CD4-positive, CD25-positive, alpha-beta regulatory T cell (primary cell): ENCODE measurements at regions not wholly inside any gene's neighbourhood (a gene's known extent, or its start where the extent isn't known, plus 50 kb on each side); places are given as distances from the start of the nearest gene placed in this dataset.

Experiments
- ATAC-seq, 2 donors: fragments of 150-1000 bp; cut with Tn5 transposase; one replicate each; pipeline ENCODE4 v1.10.0; 2021; ENCODE audit warnings: low read depth in 2 of 2, moderate number of reproducible peaks in 2 of 2, moderate library complexity in 1 of 2
- DNase-seq, 3 donors: peaks; one replicate each; pipeline versions ENCODE4 v3.0.0 to v3.0.0-alpha.2; 2012 to 2022; ENCODE audit warnings: mixed read lengths in 1 of 3
- H3K27ac ChIP-seq: one replicate; pipeline ENCODE4 v1.7.0; 2013; ENCODE audit warnings: mild to moderate bottlenecking, low read length; ENCODE audit not compliant: insufficient read depth, poor library complexity, severe bottlenecking
- H3K27me3 ChIP-seq: one replicate; pipeline ENCODE4 v1.7.0; 2013; ENCODE audit warnings: low read length; ENCODE audit not compliant: control insufficient read depth, insufficient read depth
- H3K36me3 ChIP-seq: one replicate; pipeline ENCODE4 v1.7.0; 2013; ENCODE audit warnings: mild to moderate bottlenecking, low read length, moderate library complexity; ENCODE audit not compliant: control insufficient read depth, insufficient read depth
- H3K4me1 ChIP-seq: 2 replicates; pipeline ENCODE4 v1.7.0; 2013; ENCODE audit warnings: mild to moderate bottlenecking, low read length; ENCODE audit not compliant: insufficient read depth, control insufficient read depth, poor library complexity, severe bottlenecking
- H3K4me3 ChIP-seq: one replicate; pipeline ENCODE4 v1.7.0; 2013; ENCODE audit warnings: low read depth, mild to moderate bottlenecking, low read length, moderate library complexity
- H3K9me3 ChIP-seq, 2 experiments: 1 replicate in 1 of 2; 2 replicates in 1 of 2; pipeline ENCODE4 v1.7.0; 2013; ENCODE audit warnings: low read length in 2 of 2, mild to moderate bottlenecking in 1 of 2, moderate library complexity in 1 of 2; ENCODE audit not compliant: control insufficient read depth in 2 of 2
- H3K27ac Mint-ChIP-seq, 3 donors: one replicate each; pipeline ENCODE4 v1.8.0; 2020 to 2022; ENCODE audit warnings: mild to moderate bottlenecking in 3 of 3, mixed read lengths in 3 of 3, moderate library complexity in 2 of 3
- H3K27me3 Mint-ChIP-seq: one replicate; pipeline ENCODE4 v1.8.0; 2022; ENCODE audit warnings: mild to moderate bottlenecking, mixed read lengths
- H3K36me3 Mint-ChIP-seq: one replicate; pipeline ENCODE4 v1.8.0; 2020; ENCODE audit warnings: mixed read lengths
- H3K4me1 Mint-ChIP-seq, 4 donors: one replicate each; pipeline ENCODE4 v1.8.0; 2020 to 2022; ENCODE audit warnings: mixed read lengths in 4 of 4, mild to moderate bottlenecking in 1 of 4
- H3K4me3 Mint-ChIP-seq, 4 donors: one replicate each; pipeline ENCODE4 v1.8.0; 2020 to 2022; ENCODE audit warnings: mild to moderate bottlenecking in 4 of 4, mixed read lengths in 4 of 4, moderate library complexity in 3 of 4
- H3K9me3 Mint-ChIP-seq, 7 donors: one replicate each; pipeline ENCODE4 v1.8.0; 2020 to 2022; ENCODE audit warnings: mixed read lengths in 7 of 7, mild to moderate bottlenecking in 3 of 7, moderate library complexity in 2 of 7

GRCh38 chr7:132044247-132044646 lies 487.8 kb upstream of the PODXL start:
- H3K27me3 ChIP-seq = no peaks in the 10 kb centered on the region
- Mint-ChIP-seq H3K27ac (no peak overlapping the region), H3K27me3 (peaks cover 10% of the 10 kb centered on the region), H3K4me1 (no peaks in the 10 kb centered on the region), H3K36me3 (no peaks in the 10 kb centered on the region), H3K9me3 (peaks cover 0 to 4% (median 0%) of the 10 kb centered on the region in 7 donors), H3K4me3 (no peak overlapping the region)
- ATAC-seq (no peak), DNase-seq (no peak)
- H3K27ac ChIP-seq = no peak overlapping the region
- H3K36me3 ChIP-seq = no peaks in the 10 kb centered on the region
- no peak overlapping the region for H3K4me3 ChIP-seq
- no peaks in the 10 kb centered on the region for H3K9me3 ChIP-seq
- H3K4me1 ChIP-seq = no peaks in the 10 kb centered on the region

- no peaks in the 10 kb centered on the region for H3K27me3 ChIP-seq
- H3K36me3 ChIP-seq = no peaks in the 10 kb centered on the region
- no peaks in the 10 kb centered on the region for H3K4me1 ChIP-seq
- no peak for ATAC-seq
- peaks cover 9% of the 10 kb centered on the region for H3K27me3 Mint-ChIP-seq
- H3K9me3 ChIP-seq = no peaks in the 10 kb centered on the region
- H3K27ac ChIP-seq = no peak overlapping the region
- no peak for DNase-seq
- H3K4me3 Mint-ChIP-seq = no peak overlapping the region
- no peaks in the 10 kb centered on the region for H3K4me1 Mint-ChIP-seq
- H3K27ac Mint-ChIP-seq = no peak overlapping the region
- H3K9me3 Mint-ChIP-seq = peaks cover 0 to 4% (median 0%) of the 10 kb centered on the region in 7 donors
- H3K36me3 Mint-ChIP-seq = no peaks in the 10 kb centered on the region
- no peak overlapping the region for H3K4me3 ChIP-seq
Observed at GRCh38 chr7:132041108-132041507, 484.7 kb upstream of the PODXL start.

DNA sequence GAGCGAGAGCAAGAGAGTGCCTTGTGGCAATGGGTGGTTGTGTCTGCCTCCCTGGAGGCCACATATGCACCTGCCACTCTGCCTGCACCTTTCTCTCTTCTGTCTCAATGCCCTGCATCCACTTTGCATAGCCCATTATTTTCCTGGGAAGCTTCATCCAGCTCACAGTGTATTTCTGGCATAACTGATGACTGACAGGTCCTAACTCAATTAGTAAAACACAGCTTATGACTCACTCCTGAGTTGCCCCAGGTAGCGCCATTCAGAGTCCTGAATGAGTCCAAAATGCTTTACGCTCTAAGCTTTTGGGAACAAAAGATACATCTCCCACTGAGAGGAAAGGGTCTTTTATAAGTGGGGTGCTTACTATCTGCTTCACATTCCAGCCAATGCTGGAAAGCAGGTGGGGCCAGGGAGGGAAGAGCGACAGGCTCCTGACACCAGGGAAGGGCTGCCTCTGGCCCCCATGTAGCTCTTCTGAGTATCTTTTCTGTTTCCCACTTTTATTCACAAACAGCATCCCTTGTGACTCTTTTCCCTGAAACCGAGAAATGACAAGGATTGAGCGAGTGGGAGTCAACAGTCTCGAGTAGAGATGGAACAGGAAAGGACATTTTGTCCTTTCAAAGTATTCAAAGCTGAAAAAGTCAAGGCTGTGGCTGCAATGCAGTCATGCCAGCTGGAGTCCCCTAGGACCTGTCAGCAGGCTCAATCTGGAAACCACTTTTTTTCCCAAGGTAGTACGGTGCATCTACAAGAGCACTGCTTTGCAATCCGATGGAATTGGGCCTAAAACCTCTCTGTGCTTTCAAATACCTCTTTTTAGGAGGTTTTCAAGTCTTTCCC lies 479.3 kb upstream of the PODXL start:
- Mint-ChIP-seq H3K27ac (no peak overlapping the region), H3K27me3 (no peaks in the 10 kb centered on the region), H3K4me3 (no peak overlapping the region), H3K4me1 (no peaks in the 10 kb centered on the region), H3K36me3 (no peaks in the 10 kb centered on the region), H3K9me3 (peaks cover 0 to 3% (median 0%) of the 10 kb centered on the region in 7 donors)
- Histone ChIP-seq H3K36me3 (no peaks in the 10 kb centered on the region), H3K27me3 (no peaks in the 10 kb centered on the region), H3K9me3 (no peaks in the 10 kb centered on the region), H3K4me3 (no peak overlapping the region), H3K27ac (no peak overlapping the region), H3K4me1 (no peaks in the 10 kb centered on the region)
- ATAC-seq (no peak), DNase-seq (no peak)

- DNase-seq (no peak), ATAC-seq (no peak)
- no peaks in the 10 kb centered on the region for H3K27me3 Mint-ChIP-seq
- H3K4me1 Mint-ChIP-seq = no peaks in the 10 kb centered on the region
- peaks cover 0 to 4% (median 0%) of the 10 kb centered on the region in 7 donors for H3K9me3 Mint-ChIP-seq
- Histone ChIP-seq H3K36me3 (no peaks in the 10 kb centered on the region), H3K9me3 (no peaks in the 10 kb centered on the region), H3K4me1 (no peaks in the 10 kb centered on the region), H3K27ac (no peak overlapping the region), H3K27me3 (no peaks in the 10 kb centered on the region), H3K4me3 (no peak overlapping the region)
- H3K36me3 Mint-ChIP-seq = no peaks in the 10 kb centered on the region
- H3K4me3 Mint-ChIP-seq = no peak overlapping the region
- H3K27ac Mint-ChIP-seq = no peak overlapping the region
Observed at GRCh38 chr7:132034748-132035416, 478.5 kb upstream of the PODXL start.

DNA sequence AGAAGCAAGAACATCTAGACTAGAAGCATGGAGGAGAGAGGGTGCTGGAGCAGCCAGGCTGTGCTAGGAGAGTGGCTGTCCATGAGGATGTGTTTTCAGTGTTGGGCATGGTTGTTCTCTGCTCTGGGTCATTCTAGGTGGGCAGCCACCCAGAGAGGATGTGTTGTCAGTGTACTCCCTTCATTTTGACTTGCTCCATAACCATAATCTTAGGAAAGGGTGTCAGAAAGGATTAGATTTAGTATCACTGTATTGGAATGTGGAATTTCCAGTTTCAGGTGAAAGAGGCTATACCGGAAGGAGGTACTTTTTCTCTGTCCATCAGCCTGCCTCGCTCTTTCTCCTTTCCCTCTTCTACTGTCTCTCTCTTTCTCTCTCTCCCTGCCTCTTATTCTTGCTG lies 474.5 kb upstream of the PODXL start:
- no peaks in the 10 kb centered on the region for H3K36me3 Mint-ChIP-seq
- H3K9me3 ChIP-seq = no peaks in the 10 kb centered on the region
- no peak overlapping the region for H3K4me3 Mint-ChIP-seq
- no peaks in the 10 kb centered on the region for H3K4me1 Mint-ChIP-seq
- H3K36me3 ChIP-seq = no peaks in the 10 kb centered on the region
- no peak overlapping the region for H3K27ac Mint-ChIP-seq
- H3K9me3 Mint-ChIP-seq = peaks cover 0 to 4% (median 0%) of the 10 kb centered on the region in 7 donors
- DNase-seq = no peak
- ATAC-seq = no peak
- H3K4me1 ChIP-seq = no peaks in the 10 kb centered on the region
- H3K4me3 ChIP-seq = no peak overlapping the region
- no peaks in the 10 kb centered on the region for H3K27me3 ChIP-seq
- no peak overlapping the region for H3K27ac ChIP-seq
- no peaks in the 10 kb centered on the region for H3K27me3 Mint-ChIP-seq

- H3K36me3 Mint-ChIP-seq = no peaks in the 10 kb centered on the region
- no peak overlapping the region for H3K27ac Mint-ChIP-seq
- no peaks in the 10 kb centered on the region for H3K27me3 Mint-ChIP-seq
- peaks cover 0 to 4% (median 0%) of the 10 kb centered on the region in 7 donors for H3K9me3 Mint-ChIP-seq
- H3K4me3 ChIP-seq = no peak overlapping the region
- H3K36me3 ChIP-seq = no peaks in the 10 kb centered on the region
- H3K27me3 ChIP-seq = no peaks in the 10 kb centered on the region
- no peaks in the 10 kb centered on the region for H3K4me1 ChIP-seq
- H3K9me3 ChIP-seq = no peaks in the 10 kb centered on the region
- no peaks in the 10 kb centered on the region for H3K4me1 Mint-ChIP-seq
- no peak overlapping the region for H3K27ac ChIP-seq
- DNase-seq (no peak), ATAC-seq (no peak)
- H3K4me3 Mint-ChIP-seq = no peak overlapping the region
Observed at GRCh38 chr7:132030086-132030568, 473.7 kb upstream of the PODXL start.

GRCh38 chr7:132029369-132030085 lies 473.1 kb upstream of the PODXL start:
- Histone ChIP-seq H3K36me3 (no peaks in the 10 kb centered on the region), H3K4me3 (no peak overlapping the region), H3K4me1 (no peaks in the 10 kb centered on the region), H3K27me3 (no peaks in the 10 kb centered on the region), H3K27ac (no peak overlapping the region), H3K9me3 (no peaks in the 10 kb centered on the region)
- Mint-ChIP-seq H3K4me1 (no peaks in the 10 kb centered on the region), H3K36me3 (no peaks in the 10 kb centered on the region), H3K9me3 (peaks cover 0 to 4% (median 0%) of the 10 kb centered on the region in 7 donors), H3K27ac (no peak overlapping the region), H3K4me3 (no peak overlapping the region), H3K27me3 (no peaks in the 10 kb centered on the region)
- DNase-seq (no peak), ATAC-seq (no peak)
